ENCODE measurements at regions not wholly inside any gene's neighbourhood (a gene's known extent, or its start where the extent isn't known, plus 50 kb on each side); places are given as distances from the start of the nearest gene placed in this dataset.

DNA sequence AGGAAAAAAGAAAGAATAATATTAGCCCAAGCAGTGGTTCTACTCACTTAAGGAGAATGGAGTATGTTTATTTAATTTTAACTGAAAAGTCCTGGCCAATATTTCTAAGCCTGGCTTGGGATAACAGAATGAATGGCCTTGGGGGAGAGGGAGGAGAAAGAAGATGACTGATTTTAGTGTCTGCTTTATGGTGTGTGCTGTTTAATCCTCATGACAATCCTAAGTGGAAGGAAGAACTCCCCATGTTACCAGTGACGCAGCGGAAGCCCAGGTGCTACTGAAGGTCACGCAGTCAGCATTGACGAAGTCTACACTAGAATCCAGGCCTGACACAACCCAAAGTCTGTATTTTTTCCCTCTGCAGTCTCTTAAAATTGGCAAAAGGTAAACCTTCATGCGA, 50.5 kb downstream of the PALM2AKAP2 start:
- TF ChIP-seq, protein P1, sequence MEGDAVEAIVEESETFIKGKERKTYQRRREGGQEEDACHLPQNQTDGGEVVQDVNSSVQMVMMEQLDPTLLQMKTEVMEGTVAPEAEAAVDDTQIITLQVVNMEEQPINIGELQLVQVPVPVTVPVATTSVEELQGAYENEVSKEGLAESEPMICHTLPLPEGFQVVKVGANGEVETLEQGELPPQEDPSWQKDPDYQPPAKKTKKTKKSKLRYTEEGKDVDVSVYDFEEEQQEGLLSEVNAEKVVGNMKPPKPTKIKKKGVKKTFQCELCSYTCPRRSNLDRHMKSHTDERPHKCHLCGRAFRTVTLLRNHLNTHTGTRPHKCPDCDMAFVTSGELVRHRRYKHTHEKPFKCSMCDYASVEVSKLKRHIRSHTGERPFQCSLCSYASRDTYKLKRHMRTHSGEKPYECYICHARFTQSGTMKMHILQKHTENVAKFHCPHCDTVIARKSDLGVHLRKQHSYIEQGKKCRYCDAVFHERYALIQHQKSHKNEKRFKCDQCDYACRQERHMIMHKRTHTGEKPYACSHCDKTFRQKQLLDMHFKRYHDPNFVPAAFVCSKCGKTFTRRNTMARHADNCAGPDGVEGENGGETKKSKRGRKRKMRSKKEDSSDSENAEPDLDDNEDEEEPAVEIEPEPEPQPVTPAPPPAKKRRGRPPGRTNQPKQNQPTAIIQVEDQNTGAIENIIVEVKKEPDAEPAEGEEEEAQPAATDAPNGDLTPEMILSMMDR (conservative IDR thresholded peaks at IDR 0.05), result no peak
- H3K27ac ChIP-seq, result no peak overlapping the region

DNA sequence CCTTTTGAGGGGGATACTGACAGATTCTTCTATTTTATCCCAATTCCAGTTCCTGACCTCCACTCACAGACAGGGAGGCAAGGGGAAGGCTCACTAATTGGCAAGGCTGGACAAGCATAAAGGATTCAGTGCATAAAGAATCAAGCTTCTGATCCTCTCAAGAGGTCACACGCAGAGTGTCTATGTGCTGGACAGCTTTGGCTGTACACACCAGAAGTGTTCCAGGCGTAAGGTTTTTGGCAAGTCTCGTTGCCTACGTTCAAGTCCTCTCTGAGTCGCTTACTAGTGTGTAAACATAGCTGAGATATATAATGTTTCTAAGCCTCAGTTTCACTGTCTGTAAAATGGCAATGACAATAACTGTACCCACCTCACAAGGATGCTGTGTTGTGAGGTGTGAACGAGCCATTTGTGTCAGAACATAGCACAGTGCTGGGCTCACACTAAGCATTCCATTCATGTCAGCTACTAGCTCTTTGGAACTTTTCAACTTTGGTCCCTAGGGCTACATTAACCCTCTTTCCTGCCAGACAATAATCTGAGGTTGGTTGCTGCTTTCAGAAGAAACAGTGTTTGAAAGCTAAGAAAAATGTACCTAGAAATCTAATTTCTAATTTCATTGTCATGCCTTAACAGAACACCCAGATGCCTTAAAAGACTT, 52.1 kb downstream of the PALM2AKAP2 start:
- TF ChIP-seq, protein P1 (conservative IDR thresholded peaks at IDR 0.05), result no peak
- no peak overlapping the region for H3K27ac ChIP-seq

DNA sequence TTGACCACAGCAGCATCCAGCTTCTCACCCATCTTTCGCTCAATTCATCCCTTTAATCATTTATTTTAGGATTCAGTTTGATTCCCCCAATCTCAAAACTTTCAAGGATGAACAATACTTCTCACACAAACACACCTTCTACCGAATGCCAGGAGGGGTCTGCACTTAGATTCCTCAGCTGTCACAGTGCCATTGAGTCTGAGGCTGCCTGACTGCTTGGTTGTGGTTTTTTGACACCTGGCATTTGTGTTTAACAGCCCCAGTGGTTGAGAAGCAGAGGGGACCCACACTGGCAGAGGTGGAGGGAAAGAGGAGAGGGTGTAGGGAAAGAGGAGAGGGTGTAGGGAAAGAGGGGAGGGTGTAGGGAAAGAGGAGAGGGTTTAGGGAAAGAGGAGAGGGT, 54.9 kb downstream of the PALM2AKAP2 start:
- H3K27ac ChIP-seq, result no peak overlapping the region

DNA sequence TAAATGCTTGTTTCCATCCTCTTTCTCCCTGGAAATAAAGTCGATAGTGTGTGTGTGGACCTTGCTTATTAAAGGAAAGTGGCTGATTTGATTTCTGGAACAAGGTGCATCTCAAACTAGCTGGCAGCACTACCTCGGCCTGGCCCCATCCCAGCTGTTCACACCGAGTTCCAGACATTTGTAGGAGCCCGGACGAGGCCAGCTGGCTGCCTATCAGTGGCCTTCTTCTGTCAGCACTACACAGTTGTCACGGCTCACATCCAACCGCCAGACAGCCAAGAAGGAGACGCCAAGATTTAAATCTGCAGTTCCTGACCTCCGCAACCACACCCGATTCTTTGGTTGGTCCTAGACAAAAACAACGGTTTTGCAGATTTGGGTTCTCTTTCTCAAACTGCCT, 63.6 kb downstream of the PALM2AKAP2 start:
- TF ChIP-seq, protein P1 (conservative IDR thresholded peaks at IDR 0.05), result no peak
- no peak overlapping the region; the same call in 1 of the 2 replicates for H3K27ac ChIP-seq

More for the DNA sequence above, 54.9 kb downstream of the PALM2AKAP2 start:
- TF ChIP-seq, protein P1 (conservative IDR thresholded peaks at IDR 0.05), result no peak

DNA sequence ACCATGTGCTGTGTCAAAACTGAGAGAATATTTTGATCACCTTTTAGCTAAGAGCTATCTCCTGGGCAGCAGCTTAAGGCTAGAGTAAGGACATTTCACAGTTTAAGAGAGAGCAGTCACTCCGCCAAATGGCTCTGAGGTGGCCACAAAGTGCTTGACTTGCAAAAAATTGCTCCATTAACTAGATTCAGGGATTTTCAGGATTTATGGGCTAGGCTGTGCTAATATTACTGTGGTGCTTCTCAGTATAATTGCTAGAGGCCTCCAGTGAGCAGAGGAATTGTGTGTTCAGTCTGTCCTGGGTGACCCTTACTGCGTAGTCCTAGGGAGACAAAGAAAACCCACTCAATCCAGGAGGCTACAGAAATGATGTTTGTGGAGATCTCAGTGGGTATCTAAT, 65.2 kb downstream of the PALM2AKAP2 start:
- H3K27ac ChIP-seq, result no peak overlapping the region
- TF ChIP-seq, protein P1 (conservative IDR thresholded peaks at IDR 0.05), result no peak

DNA sequence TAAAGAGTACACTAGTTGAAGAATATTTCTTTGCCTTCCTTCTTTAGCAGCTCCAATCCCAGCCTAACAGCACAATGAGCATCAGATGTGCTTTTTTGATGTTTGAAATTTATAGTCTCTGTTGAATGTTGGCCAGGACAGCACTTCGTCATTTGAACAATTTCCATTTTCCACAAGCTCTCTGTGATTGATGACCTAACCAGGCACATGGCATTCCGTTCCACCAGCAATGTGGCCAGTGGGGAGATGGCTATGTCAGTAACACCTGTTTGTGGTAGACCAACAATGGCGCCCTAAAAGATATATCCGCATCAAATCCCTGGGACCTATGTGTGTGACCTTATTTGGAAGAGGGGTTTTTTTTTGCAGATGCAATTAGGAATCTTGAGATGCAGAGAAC, 66.8 kb downstream of the PALM2AKAP2 start:
- TF ChIP-seq, protein P1 (conservative IDR thresholded peaks at IDR 0.05), result no peak
- H3K27ac ChIP-seq, result no peak overlapping the region

DNA sequence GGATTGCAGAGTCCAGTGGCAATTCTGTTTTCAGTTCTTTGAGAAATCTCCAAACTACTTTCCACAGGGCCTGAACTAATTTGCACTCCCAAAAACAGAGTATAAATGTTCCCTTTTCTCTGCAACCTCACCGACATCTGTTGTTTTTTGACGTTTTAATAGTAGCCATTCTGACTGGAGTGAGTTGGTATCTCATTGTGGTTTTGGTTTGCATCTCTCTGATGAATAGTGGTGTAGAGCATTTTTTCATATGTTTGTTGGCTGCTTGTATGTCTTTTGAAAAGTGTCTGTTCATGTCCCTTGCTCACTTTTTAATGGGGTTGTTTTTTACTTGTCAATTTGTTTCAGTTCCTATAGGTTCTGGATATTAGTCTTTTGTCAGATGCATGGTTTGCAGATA, 72.6 kb downstream of the PALM2AKAP2 start:
- TF ChIP-seq, protein P1 (conservative IDR thresholded peaks at IDR 0.05), result no peak
- H3K27ac ChIP-seq, result no peak overlapping the region

All from VCaP (cell line).